CD4-positive, alpha-beta T cell treated with Interferon gamma for 1 hour (primary cell): ENCODE measurements at regions not wholly inside any gene's neighbourhood (a gene's known extent, or its start where the extent isn't known, plus 50 kb on each side); places are given as distances from the start of the nearest gene placed in this dataset.

Experiments
- DNase-seq: peaks from one replicate; pipeline ENCODE4 v3.0.0-alpha.2; 2020

- no peak for DNase-seq
Measured at GRCh38 chr13:30359991-30360390, 52.6 kb upstream of the KATNAL1 start.

- no peak for DNase-seq
Measured at GRCh38 chr13:30360586-30360985, 53.2 kb upstream of the KATNAL1 start.

GRCh38 chr13:30362005-30362788, 54.8 kb upstream of the KATNAL1 start:
- no peak for DNase-seq

- DNase-seq: no peak
Measured at GRCh38 chr13:30362869-30363268, 55.5 kb upstream of the KATNAL1 start.

GRCh38 chr13:30363725-30364124, 56.4 kb upstream of the KATNAL1 start:
- DNase-seq: no peak

GRCh38 chr13:30364133-30364532, 56.8 kb upstream of the KATNAL1 start:
- no peak for DNase-seq

GRCh38 chr13:30364876-30365275, 57.4 kb upstream of the UBE2L5 start:
- no peak for DNase-seq

- DNase-seq: no peak
Measured at GRCh38 chr13:30366088-30366487, 56.2 kb upstream of the UBE2L5 start.

GRCh38 chr13:30367296-30367695, 55.0 kb upstream of the UBE2L5 start:
- DNase-seq: no peak

GRCh38 chr13:30370146-30370545, 52.1 kb upstream of the UBE2L5 start:
- no peak for DNase-seq

GRCh38 chr13:30370916-30371521, 51.3 kb upstream of the UBE2L5 start:
- DNase-seq: no peak

- peak; percentile 84 for DNase-seq
Measured at GRCh38 chr13:30371649-30372265, 50.5 kb upstream of the UBE2L5 start.
